GM12865 (cell line): ENCODE measurements at regions not wholly inside any gene's neighbourhood (a gene's known extent, or its start where the extent isn't known, plus 50 kb on each side); places are given as distances from the start of the nearest gene placed in this dataset.

Experiments
- DNase-seq: peaks from one replicate; pipeline ENCODE4 v3.0.0; 2010; ENCODE audit warnings: low read depth
- H3K4me3 ChIP-seq: 2 replicates; pipeline ENCODE4 v1.5.1; 2011; ENCODE audit warnings: mild to moderate bottlenecking, low read depth, low read length, control low read depth
- CTCF ChIP-seq: IDR thresholded peaks from 2 replicates; pipeline ENCODE4 v1.5.1; 2011; ENCODE audit warnings: low read length, control low read depth, low read depth, inconsistent platforms; ENCODE audit not compliant: insufficient read depth; ENCODE audit errors: missing control alignments

- no peak overlapping the region for H3K4me3 ChIP-seq
- TF ChIP-seq CTCF = no peak
- DNase-seq = no peak
Measured at GRCh38 chr10:14447094-14447839, 116.5 kb upstream of the FRMD4A start.

GRCh38 chr10:14439451-14440259 lies 108.9 kb upstream of the FRMD4A start:
- H3K4me3 ChIP-seq = no peak overlapping the region
- DNase-seq = no peak
- no peak for TF ChIP-seq CTCF

GRCh38 chr10:14438576-14438975 lies 107.9 kb upstream of the FRMD4A start:
- no peak for TF ChIP-seq CTCF
- no peak overlapping the region for H3K4me3 ChIP-seq
- no peak for DNase-seq

GRCh38 chr10:14438057-14438456 lies 107.3 kb upstream of the FRMD4A start:
- DNase-seq = no peak
- no peak overlapping the region for H3K4me3 ChIP-seq

GRCh38 chr10:14435976-14436632 lies 105.4 kb upstream of the FRMD4A start:
- H3K4me3 ChIP-seq = no peak overlapping the region
- DNase-seq = no peak
- no peak for TF ChIP-seq CTCF

More at GRCh38 chr10:14438057-14438456, 107.3 kb upstream of the FRMD4A start:
- no peak for TF ChIP-seq CTCF

GRCh38 chr10:14433147-14433546 lies 102.4 kb upstream of the FRMD4A start:
- DNase-seq = no peak
- no peak for TF ChIP-seq CTCF
- H3K4me3 ChIP-seq = no peak overlapping the region
